Vagina (tissue), 2 donors: ENCODE measurements at regions not wholly inside any gene's neighbourhood (a gene's known extent, or its start where the extent isn't known, plus 50 kb on each side); places are given as distances from the start of the nearest gene placed in this dataset.

ENCODE experiments used
- POLR2A ChIP-seq, 2 donors: fragments of 450-650 bp; IDR thresholded peaks; one replicate each; pipeline ENCODE4 v1.6.1; 2017; ENCODE audit warnings: antibody characterized with exemption in 2 of 2, mild to moderate bottlenecking in 2 of 2, moderate library complexity in 2 of 2
- POLR2AphosphoS5 ChIP-seq, 2 donors: sonication (generic); formaldehyde crosslinking; IDR thresholded peaks; one replicate each; pipeline ENCODE4 v1.9.0; 2017; ENCODE audit warnings: antibody characterized with exemption in 2 of 2, mild to moderate bottlenecking in 2 of 2, low read depth in 1 of 2; ENCODE audit not compliant: insufficient read depth in 1 of 2
- TF ChIP-seq, protein P1 (sequence below), 3 experiments: fragments of 450-650 bp in 2 of 3; fragments of 200-600 bp in 1 of 3; sonication (generic) in 1 of 3; IDR thresholded peaks; one replicate each; pipeline ENCODE4 v1.5.1; 2017 to 2019; ENCODE audit warnings: antibody characterized with exemption in 3 of 3, mild to moderate bottlenecking in 2 of 3, moderate library complexity in 2 of 3

DNA sequence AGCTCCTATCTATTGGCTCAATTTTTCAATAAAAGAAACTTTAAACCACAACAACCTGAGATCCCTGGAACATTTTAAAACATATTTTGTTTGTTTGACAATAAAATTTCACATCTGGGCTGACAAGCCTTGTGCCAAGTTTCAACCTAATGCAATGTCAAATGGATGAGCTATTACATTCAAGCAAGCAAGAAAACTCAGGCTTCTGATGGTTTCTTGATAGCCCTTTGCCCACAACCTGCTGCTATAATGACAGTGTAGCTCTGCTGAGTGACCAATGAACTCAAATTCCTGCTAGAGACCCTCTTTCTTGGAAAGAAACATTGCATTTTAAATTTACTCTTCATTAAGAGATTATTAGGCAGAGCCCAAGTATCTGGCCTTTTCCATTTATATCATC, 472.9 kb downstream of the ARHGEF28 start:
- TF ChIP-seq, protein P1, sequence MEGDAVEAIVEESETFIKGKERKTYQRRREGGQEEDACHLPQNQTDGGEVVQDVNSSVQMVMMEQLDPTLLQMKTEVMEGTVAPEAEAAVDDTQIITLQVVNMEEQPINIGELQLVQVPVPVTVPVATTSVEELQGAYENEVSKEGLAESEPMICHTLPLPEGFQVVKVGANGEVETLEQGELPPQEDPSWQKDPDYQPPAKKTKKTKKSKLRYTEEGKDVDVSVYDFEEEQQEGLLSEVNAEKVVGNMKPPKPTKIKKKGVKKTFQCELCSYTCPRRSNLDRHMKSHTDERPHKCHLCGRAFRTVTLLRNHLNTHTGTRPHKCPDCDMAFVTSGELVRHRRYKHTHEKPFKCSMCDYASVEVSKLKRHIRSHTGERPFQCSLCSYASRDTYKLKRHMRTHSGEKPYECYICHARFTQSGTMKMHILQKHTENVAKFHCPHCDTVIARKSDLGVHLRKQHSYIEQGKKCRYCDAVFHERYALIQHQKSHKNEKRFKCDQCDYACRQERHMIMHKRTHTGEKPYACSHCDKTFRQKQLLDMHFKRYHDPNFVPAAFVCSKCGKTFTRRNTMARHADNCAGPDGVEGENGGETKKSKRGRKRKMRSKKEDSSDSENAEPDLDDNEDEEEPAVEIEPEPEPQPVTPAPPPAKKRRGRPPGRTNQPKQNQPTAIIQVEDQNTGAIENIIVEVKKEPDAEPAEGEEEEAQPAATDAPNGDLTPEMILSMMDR (IDR thresholded peaks at IDR 0.05) = no peak
- TF ChIP-seq POLR2A (IDR thresholded peaks at IDR 0.05) (no peak), POLR2AphosphoS5 (IDR thresholded peaks at IDR 0.05; ENCODE audit: insufficient read depth in 1 of 2, low read depth in 1 of 2) (no peak)
